Suppressor macrophage treated with lipopolysaccharide for 4 hours (primary cell): ENCODE measurements at regions not wholly inside any gene's neighbourhood (a gene's known extent, or its start where the extent isn't known, plus 50 kb on each side); places are given as distances from the start of the nearest gene placed in this dataset.

Source experiments
- DNase-seq: peaks from one replicate; pipeline ENCODE4 v3.0.0-alpha.2; 2020

DNA sequence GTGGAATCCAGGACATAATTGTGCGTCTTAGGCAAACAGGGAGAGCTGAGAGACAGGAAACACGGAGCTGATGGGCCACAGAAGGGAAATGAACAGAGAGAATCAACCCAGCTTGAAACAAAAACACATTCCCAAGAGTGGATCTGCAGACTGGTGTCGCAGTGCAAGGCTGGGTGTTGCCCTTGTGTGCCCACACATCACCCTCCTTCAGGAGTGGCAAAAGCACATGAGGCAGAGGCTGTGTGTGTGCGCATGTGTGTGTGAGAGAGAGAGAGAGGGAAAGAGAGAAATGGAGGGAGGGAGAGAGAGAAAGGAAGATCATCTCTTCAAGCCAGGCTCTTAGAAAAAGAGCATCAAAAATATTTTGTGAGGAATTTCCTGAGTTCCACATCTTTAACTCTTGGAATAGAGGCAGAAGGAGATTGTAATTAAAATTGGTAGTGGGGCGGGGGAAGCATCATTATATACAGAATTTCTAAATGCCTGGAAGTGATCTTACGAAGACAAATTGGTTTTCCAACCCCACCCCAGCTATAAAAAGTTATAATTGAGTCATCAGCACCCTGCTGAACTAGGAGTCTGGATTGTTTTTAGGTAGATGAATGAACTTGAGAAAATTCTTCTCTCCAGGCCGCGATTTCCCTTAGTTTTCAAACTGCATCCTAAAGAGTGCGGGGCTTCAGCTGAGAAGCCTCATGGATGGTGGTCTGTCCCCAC is 480.7 kb downstream of the NPHP4 start:
- no peak for DNase-seq

DNA sequence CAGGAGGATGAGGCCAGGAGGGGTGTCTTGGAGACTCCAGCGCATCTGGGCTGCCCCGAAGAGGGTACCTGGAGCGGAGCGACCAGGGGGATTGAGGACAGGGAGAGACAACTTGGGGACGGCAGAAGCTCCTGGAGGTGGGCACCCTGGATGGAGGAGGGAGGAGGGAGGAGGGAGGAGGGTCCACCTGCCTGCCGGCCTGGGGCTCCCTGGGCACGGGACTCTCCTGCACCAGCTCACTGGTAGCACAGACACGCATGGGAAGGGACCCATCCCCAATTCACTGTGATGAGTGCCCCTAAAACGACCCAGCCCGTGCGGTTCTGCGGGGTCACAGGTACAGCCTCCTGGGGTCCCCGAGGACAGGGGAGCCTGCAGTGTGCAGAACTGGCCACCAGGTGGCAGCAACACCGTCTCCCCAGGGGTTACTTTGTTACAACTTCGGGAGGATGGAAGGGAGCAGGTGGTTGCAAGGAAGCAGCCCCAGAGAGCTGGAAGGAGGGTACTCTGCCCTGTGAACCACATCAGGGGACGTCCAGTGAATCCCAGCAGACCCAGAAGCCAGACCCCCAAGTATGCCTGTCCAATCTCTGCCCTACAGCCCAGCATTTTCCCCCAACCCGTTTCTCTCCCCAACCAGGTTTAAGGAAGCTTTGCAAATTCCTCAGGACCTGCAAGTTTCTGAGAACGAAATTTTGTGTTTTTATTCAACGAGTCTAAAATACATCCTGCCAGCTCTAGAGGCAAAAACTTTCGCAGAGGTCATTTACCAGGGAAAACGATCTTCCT is 482.4 kb downstream of the NPHP4 start:
- DNase-seq, result peak; percentile 63

DNA sequence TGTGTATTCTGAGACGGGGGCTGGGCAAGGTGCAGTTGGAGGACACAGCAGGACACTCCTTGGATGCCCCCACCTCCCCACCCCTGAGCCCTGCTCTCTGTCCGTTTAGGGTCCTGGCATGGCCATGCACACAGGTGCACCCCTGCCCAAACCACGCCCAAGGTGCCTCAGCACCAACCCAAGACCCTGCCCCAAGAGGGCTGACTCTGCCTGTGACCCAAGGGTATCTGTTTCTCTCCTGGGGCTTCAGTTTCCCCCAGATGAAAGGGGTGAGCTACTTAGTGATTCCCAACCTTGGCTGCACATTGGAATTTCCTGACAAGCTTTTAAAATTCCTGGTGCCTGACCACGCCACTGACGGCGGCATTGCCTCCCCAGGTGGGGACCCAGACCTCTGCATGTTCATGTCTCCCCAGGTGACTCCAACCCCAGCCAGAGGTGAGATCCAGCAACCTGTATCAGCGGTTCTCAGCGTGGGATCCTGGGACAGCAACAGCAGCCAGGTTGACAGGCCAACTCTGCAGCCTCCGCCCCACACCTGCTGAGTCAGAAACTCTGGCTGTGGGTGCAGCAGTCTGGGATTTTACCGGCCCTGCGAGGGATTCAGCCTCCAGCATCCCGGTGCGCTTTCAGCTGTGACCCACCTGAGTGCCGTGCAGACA is 483.4 kb downstream of the NPHP4 start:
- DNase-seq, result no peak

DNA sequence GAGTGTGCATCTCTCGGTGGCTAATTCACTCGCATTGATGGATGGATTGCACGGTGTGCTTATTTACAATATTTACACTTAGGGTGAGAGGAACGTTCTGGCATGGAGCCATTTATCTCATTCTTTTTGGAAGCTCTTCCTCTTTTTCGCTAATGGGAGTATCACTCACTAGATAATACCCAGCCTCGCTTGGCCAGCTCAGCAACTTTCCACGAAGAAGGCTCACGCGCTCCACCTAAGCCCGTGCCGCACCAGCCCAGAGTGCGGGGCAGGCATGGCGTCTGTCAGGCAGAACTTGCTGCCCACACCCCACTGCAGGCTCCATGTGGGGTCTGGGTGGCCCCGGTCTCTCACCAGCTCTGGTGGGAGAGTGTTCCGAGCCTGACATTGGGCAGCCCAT is 484.9 kb downstream of the NPHP4 start:
- no peak for DNase-seq

DNA sequence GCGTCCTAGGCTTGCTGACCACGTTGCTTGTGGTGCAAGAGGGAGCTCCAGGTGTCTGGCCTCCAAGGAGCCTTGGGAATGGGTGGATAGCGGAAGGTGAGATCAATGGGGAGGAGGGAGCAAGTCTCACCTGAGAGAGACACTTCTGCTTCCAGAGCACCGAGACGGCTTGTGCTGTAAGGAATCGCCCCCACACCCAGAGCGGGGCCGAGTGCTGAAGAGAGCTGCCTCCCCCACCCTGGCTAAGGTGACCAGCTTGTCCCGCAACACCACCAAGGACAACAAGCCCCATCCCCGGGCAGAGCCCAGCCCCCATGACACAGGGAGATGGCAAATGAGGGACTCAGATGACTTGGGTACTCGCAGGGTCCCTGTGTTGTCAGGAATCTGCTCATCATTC is 485.6 kb downstream of the NPHP4 start:
- DNase-seq, result no peak

DNA sequence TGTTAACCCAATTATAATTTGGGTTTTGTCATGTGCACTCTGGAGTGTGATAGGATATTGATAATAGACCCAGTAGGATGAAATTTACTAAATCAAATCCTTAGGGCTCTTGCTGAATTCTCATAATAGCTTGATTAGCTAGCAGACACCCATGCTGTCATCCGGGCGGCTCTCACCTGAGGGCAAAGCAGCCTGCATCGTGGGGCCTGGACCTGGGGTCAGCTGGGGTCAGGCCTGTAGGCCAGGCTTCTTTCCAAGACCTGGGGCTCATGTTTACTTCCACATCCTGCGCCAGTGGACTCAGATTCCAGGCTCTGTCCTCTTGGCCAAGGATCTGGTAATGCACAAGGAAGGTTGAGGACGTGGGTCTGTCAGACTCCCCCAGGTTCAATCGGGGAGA is 486.3 kb downstream of the NPHP4 start:
- no peak for DNase-seq

DNA sequence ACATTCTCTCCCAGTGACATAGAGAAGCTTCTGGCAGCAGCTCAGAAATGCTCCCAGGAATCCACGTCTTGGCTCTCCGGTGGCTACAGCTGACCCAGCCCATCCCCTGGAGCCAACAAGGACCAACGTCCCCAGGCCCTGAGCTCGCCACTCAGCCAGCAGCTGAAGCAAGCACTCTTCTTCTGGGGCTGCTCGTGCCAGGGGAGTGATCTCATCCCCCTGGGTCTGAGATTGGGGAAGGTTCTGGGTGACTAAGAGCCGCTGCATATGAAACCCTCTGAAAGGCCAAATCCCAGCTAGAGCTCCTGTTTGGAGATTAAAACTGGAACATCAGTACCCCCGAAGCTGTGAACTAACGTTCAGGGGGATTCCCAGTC is 487.9 kb downstream of the NPHP4 start:
- no peak for DNase-seq

DNA sequence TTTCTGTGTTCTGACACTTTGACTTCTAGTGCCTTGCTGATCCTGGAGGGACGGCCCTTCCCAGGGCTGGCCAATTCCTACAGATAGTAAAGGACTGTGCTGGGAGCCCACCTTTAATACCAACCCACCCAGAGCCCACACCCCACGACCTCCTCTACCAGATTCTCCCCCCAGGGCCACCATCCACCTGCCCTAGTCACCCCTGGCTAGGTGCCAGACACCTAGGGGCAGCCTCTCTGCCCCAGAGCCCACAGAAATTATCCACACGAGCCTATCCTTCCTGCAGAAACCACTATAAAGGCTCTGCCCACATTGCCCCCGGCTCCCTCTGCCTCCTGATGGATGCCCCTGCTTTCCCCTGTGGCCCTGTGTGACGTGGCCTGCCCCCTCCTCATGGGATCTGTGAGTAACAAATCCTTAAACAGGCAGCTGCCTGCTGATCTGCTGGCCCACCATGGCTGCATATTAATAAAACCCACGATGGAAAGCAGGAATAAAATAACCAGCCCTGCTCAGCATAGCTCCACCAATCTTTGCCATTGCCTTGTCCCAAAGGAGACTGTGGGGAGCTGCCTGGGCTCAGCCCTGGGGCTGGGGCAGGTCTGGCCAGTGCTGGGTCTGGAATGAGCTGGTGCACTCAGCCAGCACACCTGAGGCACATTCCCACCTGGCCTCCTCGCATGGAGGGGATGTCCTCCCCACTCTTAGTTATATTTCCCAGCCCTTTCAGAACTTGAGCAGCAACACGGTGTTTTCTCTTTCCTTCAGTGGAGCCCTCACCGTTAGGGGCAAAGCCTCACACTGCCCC is 488.5 kb downstream of the NPHP4 start:
- no peak for DNase-seq

DNA sequence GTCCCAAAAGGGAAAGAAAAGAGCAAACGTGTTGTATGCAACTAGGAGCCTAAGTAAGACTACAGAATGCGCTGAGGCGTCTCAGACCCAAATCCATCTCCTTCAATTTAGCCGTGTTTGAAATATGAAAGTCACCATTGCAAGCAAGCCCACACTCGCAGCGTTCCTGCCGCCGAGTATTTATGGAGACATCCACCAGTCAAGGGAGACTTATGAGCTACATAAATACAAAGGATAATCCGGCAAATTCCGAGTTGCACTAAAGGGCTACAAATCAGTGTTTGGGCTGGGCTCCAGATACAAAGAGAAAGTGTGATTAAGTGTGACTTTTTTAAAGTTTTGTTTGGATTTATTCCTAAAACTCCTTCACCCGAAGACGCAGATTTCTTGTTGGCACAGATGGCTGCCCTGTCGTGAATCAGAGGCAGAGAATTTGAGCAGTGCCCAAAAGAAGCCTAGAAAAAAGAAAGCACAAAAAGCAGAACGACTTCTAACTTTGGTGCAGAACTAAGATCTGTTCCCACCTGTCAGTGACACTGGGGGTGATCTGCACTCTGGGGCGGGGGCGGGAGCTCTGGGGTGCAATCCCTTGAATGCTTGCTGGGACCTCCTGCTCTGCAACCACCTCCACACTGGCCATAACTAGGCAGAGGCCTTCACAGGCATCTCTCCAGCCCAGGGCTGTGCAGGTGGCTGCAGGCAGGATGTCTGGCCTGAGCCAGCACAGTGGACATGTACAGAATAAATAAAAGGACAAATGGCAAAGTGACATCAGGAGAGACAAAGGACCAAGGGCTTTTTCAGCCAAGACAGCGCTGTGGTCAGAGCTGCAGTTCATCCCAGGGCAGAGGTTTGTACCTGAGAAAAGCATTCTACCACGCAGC is 489.7 kb downstream of the NPHP4 start:
- no peak for DNase-seq

DNA sequence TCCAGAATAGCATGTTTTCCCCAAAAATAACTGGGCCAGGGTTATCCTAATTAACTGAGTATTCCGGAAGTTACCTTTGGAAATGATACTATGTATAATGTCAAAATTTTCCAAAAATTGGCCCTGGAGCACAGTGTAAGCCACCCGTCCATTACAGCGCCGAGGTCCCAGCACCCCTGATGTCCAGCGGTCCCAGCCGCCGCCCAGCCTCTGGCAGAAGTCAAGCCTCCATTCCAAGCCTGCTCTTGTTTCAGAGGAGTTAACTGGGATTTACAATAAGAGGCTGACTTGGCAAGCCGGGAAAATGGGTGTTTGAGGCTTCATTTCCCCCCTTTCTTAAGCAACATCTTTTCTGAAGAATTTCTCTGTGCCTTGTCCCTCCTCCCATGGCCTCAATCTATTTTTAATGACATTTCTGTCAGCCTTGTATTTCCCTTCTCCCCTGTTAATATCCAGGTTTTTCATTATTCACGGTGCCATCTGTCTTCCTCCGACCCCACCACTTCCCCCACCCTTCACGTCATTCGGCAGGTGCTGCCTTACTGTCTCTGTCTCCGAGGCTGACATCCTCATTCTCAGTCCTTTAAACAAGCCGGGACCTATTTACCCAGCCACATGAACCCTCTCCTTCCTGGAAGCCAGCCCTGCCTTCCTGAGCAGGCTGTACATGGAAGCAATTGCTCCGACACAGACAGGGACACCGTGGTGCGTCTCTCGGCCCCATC is 490.9 kb downstream of the NPHP4 start:
- no peak for DNase-seq

DNA sequence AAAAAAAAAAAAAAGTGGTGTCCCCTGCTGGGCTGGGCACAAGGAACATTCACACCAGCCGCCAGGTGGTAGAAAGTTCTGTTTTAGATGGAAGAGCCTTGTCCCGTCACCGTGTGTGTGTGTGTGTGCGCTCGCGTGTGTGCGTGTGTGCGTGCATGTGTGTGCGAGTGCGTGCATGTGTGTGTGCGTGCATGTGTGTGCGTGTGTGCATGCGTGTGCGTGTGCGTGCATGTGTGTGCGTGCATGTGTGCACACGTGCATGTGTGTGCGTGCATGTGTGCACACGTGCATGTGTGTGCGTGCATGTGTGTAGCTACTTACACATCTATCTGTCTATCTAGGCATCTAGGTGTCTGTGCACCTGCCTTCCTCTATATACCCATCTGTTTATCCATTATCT is 491.7 kb downstream of the NPHP4 start:
- DNase-seq, result no peak

DNA sequence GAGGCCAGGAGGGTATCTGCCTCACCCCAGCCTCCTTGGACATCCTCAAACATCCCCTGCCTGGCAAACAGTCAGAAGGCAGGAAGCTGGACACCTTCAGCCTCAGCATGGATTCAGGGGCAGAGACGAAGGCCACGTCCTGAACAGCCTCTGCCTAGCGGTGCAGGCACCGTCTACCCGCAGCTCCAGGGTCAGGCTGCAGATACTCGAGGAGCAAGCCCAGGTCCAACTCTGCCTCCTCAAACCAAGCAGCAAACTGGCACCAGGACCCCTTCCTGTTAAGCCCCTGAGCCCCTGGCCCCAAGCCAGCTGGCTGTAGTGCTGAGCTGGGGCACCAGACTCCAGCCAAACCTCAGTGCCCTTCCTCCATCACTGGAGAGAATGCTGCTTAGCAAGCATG is 494.7 kb downstream of the NPHP4 start:
- no peak for DNase-seq

DNA sequence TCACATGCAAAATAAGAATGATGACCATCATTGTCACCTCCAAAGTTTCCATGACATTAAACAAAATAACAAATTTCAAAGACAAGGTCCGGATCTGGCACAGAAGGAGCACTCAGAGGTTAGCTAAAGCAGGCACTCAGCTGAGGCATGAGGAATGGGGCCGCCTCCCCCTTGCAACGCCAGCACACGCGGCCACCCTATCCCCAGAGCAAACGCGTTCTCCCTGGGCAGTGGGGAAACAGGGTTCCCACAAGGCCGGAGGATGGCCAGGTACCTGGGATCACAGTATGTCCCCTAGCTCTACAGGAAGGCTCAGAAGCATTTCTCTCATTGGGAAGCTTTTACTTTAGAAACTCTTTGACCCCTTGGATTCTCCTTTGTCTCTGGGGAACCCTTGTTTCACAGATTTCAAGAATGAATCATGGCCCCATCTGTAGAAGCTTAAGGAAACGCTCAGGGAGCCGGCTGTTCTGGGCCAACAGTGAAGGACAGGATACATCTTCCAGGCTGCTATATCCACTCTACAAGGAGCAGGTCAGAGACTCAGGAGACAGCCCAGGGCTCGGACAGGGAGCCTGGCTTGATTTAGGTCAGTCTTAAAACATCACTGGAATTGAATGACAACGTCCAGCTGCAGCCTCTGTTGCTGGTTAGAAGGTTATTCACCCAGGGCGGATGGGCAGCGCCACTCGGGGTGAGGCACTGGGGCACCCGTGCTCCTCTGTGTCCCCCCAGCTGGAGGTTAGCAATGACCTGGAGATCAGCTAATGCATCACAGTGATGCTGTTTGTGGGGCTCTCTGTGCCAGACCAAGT is 496.4 kb downstream of the NPHP4 start:
- DNase-seq, result no peak

DNA sequence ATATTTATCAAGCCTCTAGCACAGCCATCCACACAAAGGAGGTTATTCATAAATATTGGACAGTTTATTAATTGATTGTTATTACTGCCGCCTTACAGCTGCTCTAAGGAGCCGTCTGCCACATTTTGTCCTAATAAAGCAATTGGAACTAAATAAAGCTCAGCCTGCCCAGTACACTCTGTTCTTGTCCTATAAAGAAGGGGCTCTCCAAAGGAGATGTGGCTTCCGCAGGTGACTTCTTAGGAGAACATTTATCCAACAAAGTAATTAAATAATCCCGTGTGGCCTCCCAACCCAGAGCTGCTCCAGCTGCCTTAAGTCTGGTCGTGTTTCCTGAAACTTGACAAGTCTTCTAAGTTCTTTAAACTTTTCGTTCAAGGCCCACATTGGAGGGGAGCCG is 497.7 kb downstream of the NPHP4 start:
- no peak for DNase-seq

DNA sequence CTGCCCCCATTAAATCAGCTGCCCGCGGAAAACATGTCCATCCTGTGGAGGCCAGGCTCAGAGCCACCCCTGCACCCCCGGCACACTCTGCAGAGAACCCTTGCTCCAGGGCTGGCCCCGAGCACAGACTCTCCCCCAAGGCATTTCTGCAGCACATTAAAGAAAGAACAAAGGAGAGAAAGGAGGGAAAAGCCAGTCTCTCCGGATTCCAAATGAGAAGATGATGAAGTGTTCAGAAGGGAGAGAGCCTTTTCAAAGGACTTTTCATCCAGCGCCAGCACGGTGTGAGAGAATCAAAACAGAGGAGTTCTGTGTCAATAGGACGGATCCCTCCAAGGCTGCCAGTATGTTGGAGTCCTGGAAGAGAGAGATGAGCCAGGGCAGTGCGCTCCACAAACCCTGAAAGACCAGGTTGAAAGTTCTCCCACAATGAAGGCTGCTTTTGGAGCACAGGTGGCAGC is 498.3 kb downstream of the NPHP4 start:
- DNase-seq, result no peak

DNA sequence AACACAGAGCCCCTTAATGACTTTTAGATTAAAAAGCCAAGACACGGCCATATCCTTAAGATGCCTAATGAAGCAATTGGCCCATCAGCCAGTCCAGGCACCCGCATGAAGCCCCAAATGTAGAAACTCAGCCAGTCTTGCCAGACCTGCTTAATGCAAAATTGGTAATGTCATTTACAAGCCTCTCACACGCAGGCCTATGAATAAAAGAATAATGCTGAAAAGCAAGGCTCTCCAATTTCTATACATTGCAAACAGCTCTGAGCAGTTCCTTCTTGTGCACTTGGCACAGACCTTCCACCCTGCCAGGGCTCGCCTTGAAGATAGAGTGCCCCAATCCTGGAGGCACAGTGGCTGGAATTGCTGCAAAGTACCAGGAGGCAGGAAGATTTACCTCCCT is 498.9 kb downstream of the NPHP4 start:
- no peak for DNase-seq

DNA sequence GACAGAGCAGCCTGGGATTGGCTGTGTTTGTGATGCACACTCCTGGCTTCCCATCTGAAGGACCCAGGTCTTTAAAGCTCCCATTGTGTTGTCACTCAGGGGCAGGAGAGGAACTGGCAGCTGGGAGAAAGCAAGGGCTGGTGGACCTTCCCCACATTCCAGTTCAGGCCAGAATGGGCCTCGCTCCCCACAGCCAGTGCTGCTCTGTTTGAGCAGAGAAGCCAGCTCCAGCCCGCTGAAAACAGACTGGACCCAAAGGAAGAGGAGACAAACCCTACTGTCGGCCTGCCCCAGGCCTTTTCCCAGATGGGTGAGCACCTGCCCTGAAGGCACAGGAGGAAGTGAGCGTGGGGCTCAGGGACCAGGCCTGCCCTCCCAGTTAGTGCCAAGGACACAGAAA is 499.4 kb downstream of the NPHP4 start:
- DNase-seq, result no peak

DNA sequence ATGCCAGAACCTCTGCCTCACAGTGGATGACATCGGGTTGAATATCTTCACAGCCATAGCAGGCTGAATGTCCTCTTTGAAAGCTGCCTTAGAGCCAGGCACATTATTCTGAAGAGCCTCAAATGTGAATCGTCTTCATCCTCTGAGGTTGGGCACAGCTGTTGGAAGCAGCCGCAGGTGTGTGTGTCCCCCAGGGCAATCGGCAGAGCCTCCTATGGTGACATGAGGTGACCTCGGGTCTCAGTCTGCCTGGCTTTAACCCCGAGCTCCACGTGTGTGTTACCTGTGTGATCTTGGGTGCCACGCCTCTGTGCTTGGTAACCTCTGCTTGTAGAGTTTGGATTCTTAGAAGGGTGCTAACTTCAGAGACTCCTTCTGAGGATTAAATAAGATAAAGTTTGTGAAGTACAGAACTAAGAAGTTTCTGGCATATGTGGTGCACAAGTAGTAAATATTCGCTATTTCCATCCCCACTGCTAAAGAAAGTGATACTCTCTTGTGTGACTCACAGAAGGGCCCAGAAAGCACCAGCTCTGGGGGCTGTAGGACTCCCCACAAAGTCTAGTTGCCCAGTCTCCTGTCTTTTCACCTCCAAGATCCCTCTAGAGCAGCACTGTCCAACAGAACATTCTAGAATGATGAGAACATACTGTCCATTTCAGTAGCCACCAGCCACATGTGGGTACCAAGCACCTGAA is 500.9 kb downstream of the NPHP4 start:
- DNase-seq, result no peak

DNA sequence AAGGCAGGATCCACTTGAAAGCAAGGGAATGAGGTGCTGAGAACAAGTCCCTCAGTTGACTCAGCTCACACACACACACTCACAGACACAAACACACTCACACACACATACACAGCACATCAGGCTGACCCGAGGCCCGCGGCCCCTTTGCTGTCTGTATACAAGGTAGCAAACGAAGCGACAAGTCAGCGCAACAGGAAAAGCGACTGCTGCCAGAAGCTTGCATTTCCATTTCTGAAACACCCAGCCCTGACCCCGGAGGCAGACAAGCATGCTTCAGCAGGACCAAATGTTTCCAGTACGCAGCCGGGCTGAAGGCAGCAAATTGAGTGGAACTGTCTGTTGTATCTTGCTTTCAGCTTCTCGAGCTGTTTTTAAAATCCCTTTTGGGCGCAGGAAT is 501.6 kb downstream of the NPHP4 start:
- DNase-seq, result no peak

DNA sequence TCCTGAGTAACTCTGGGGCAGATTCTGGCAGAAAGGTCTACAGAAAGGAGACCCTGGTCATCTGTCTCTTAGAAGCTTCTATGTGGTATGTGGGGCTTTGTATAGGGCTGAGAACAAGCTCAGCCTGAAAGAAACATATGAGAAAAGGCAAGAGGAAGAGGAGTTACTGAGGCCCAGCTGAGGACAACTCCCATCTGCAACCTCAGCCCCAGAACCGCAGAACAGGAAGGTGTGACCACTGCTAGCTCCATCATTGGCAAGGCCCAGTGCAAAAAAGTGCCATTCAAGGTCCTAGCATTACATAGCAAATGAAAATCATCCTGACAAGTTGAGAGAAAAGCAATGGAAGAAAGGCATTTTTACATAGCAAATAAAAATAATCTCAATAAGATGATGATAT is 503.8 kb downstream of the NPHP4 start:
- no peak for DNase-seq
